IMR-90 (cell line): ENCODE measurements at regions not wholly inside any gene's neighbourhood (a gene's known extent, or its start where the extent isn't known, plus 50 kb on each side); places are given as distances from the start of the nearest gene placed in this dataset.
A peak's percentile ranks its signal among the peaks of the same experiment; 100 is the strongest.

Source experiments
- ATAC-seq: fragments of 200-7000 bp; cut with Tn5 transposase; 2 replicates; pipeline ENCODE4 v1.9.1; 2020; ENCODE audit warnings: low read depth, mild to moderate bottlenecking, moderate library complexity
- BruUV-seq: library from RNA; stranded (reverse); fragments of 400-500 nt; replicated peaks from 2 replicates; lab custom pipeline; 2021; lab: Mats Ljungman, UMichigan
- CTCF ChIA-PET: fragments of 300-600 bp; formaldehyde crosslinking; extraction: SDS; loops from one replicate; lab custom pipeline; 2021; ENCODE audit warnings: antibody characterized with exemption; lab: Yijun Ruan, JAX
- POLR2A ChIA-PET: fragments of 300-600 bp; sonication (Branson Sonifier 250); formaldehyde crosslinking; loops from one replicate; lab custom pipeline; 2022; ENCODE audit warnings: antibody characterized with exemption; ENCODE audit not compliant: unreplicated experiment; lab: Charles Lee
- DNase-seq: peaks from one replicate; pipeline ENCODE4 v3.0.0; 2013
- H2AFZ ChIP-seq: replicated peaks from 2 replicates; pipeline ENCODE3; 2013; ENCODE audit warnings: low read length, mild to moderate bottlenecking; ENCODE audit not compliant: poor library complexity
- H2AK5ac ChIP-seq: 2 replicates; pipeline ENCODE4 v1.6.1; 2013; ENCODE audit warnings: low read depth, low read length, inconsistent platforms
- H2AK9ac ChIP-seq: replicated peaks from 2 replicates; pipeline ENCODE3; 2013; ENCODE audit warnings: mild to moderate bottlenecking, low read depth, low read length, moderate library complexity; ENCODE audit not compliant: poor library complexity
- H2BK120ac ChIP-seq: 2 replicates; pipeline ENCODE4 v1.6.1; 2013; ENCODE audit warnings: low read depth, low read length, inconsistent platforms
- H2BK15ac ChIP-seq: 3 replicates; pipeline ENCODE4 v1.6.1; 2013; ENCODE audit warnings: low read depth, low read length, inconsistent platforms
- H2BK20ac ChIP-seq: 2 replicates; pipeline ENCODE4 v1.6.1; 2013; ENCODE audit warnings: low read depth, mild to moderate bottlenecking, inconsistent platforms, low read length, moderate library complexity
- H2BK5ac ChIP-seq: 2 replicates; pipeline ENCODE4 v1.6.1; 2013; ENCODE audit warnings: mild to moderate bottlenecking, low read depth, low read length, inconsistent platforms; ENCODE audit not compliant: poor library complexity, severe bottlenecking
- H3K14ac ChIP-seq: replicated peaks from 2 replicates; pipeline ENCODE4 v1.6.1; 2013; ENCODE audit warnings: low read depth, low read length, inconsistent platforms
- H3K18ac ChIP-seq: 2 replicates; pipeline ENCODE4 v1.6.1; 2013; ENCODE audit warnings: low read depth, low read length, control low read depth
- H3K23ac ChIP-seq: 2 replicates; pipeline ENCODE4 v1.6.1; 2013; ENCODE audit warnings: low read depth, low read length, inconsistent platforms
- H3K27ac ChIP-seq: 2 replicates; pipeline ENCODE4 v1.5.1; 2013; ENCODE audit warnings: mild to moderate bottlenecking, control low read depth, low read length; ENCODE audit not compliant: insufficient read depth
- H3K27me3 ChIP-seq: 2 replicates; pipeline ENCODE4 v1.6.1; 2013; ENCODE audit warnings: low read length; ENCODE audit not compliant: control insufficient read depth, insufficient read depth
- H3K36me3 ChIP-seq: 2 replicates; pipeline ENCODE4 v1.6.1; 2013; ENCODE audit warnings: low read length, mixed read lengths; ENCODE audit not compliant: control insufficient read depth, insufficient read depth
- H3K4ac ChIP-seq: 2 replicates; pipeline ENCODE4 v1.6.1; 2013; ENCODE audit warnings: low read depth, low read length, inconsistent platforms
- H3K4me1 ChIP-seq: 2 replicates; pipeline ENCODE4 v1.6.1; 2013; ENCODE audit warnings: low read length, mixed read lengths; ENCODE audit not compliant: control insufficient read depth, insufficient read depth
- H3K4me2 ChIP-seq: 2 replicates; pipeline ENCODE4 v1.6.1; 2013; ENCODE audit warnings: low read depth, mild to moderate bottlenecking, control low read depth, low read length, moderate library complexity
- H3K4me3 ChIP-seq: 2 replicates; pipeline ENCODE4 v1.5.1; 2013; ENCODE audit warnings: low read depth, mild to moderate bottlenecking, control low read depth, low read length, moderate library complexity; ENCODE audit not compliant: insufficient read depth
- H3K56ac ChIP-seq: 2 replicates; pipeline ENCODE4 v1.6.1; 2013; ENCODE audit warnings: low read length, inconsistent platforms; ENCODE audit not compliant: insufficient read depth; ENCODE audit errors: extremely low read depth
- H3K79me1 ChIP-seq, 2 experiments: 2 replicates each; pipeline ENCODE4 v1.6.1; 2013; ENCODE audit warnings: low read length in 2 of 2, inconsistent platforms in 1 of 2, low read depth in 1 of 2
- H3K9ac ChIP-seq: 2 replicates; pipeline ENCODE4 v1.6.1; 2013; ENCODE audit warnings: low read depth, low read length, control low read depth
- H3K9me1 ChIP-seq: 2 replicates; pipeline ENCODE4 v1.6.1; 2013; ENCODE audit warnings: low read length, inconsistent platforms; ENCODE audit not compliant: insufficient read depth
- H3K9me3 ChIP-seq: 2 replicates; pipeline ENCODE4 v1.6.1; 2013; ENCODE audit warnings: low read length; ENCODE audit not compliant: control insufficient read depth, insufficient read depth
- H4K20me1 ChIP-seq: 2 replicates; pipeline ENCODE4 v1.6.1; 2013; ENCODE audit warnings: low read length, inconsistent platforms; ENCODE audit not compliant: insufficient read depth
- H4K5ac ChIP-seq: 2 replicates; pipeline ENCODE4 v1.6.1; 2013; ENCODE audit warnings: mild to moderate bottlenecking, low read depth, low read length, control low read depth
- H4K8ac ChIP-seq, 2 experiments: 2 replicates each; pipeline ENCODE4 v1.6.1; 2013; ENCODE audit warnings: low read depth in 2 of 2, low read length in 2 of 2, control low read depth in 1 of 2, inconsistent platforms in 1 of 2
- H4K91ac ChIP-seq: 2 replicates; pipeline ENCODE4 v1.6.1; 2013; ENCODE audit warnings: low read depth, low read length, inconsistent platforms; ENCODE audit not compliant: insufficient read depth
- CHD1 ChIP-seq: IDR thresholded peaks from 2 replicates; pipeline ENCODE4 v1.6.1; 2012; ENCODE audit warnings: low read depth, low read length, improper control_type of control experiment
- FOS ChIP-seq: fragments of 150-350 bp; IDR thresholded peaks from 2 replicates; pipeline ENCODE4 v1.6.1; 2016; ENCODE audit warnings: low read depth, low read length
- MAFK ChIP-seq: IDR thresholded peaks from 2 replicates; pipeline ENCODE4 v1.6.1; 2012; ENCODE audit warnings: low read depth, low read length, improper control_type of control experiment
- MAZ ChIP-seq: IDR thresholded peaks from 2 replicates; pipeline ENCODE4 v1.6.1; 2012; ENCODE audit warnings: low read depth, mild to moderate bottlenecking, low read length, improper control_type of control experiment, moderate library complexity, borderline replicate concordance
- MXI1 ChIP-seq: IDR thresholded peaks from 2 replicates; pipeline ENCODE4 v1.6.1; 2012; ENCODE audit warnings: low read depth, mild to moderate bottlenecking, low read length, moderate library complexity, borderline replicate concordance
- NFE2L2 ChIP-seq: fragments of 150-350 bp; IDR thresholded peaks from 2 replicates; pipeline ENCODE4 v1.6.1; 2016; ENCODE audit warnings: low read depth, mild to moderate bottlenecking, low read length
- RAD21 ChIP-seq: IDR thresholded peaks from 2 replicates; pipeline ENCODE4 v1.6.1; 2012; ENCODE audit warnings: low read length, improper control_type of control experiment
- RCOR1 ChIP-seq: IDR thresholded peaks from 2 replicates; pipeline ENCODE4 v1.6.1; 2012; ENCODE audit warnings: mild to moderate bottlenecking, low read length, improper control_type of control experiment; ENCODE audit not compliant: insufficient replicate concordance
- WGBS, 2 experiments: methylation state at CpG; one replicate each; pipeline versions ENCODE4 v1.1.5 to v1.1.7; 2013; ENCODE audit warnings: missing lambda C conversion rate in 2 of 2; ENCODE audit not compliant: insufficient read length in 1 of 2; ENCODE audit errors: extremely low coverage in 2 of 2; 5-methylcytosine and 5-hydroxymethylcytosine counted together
- dilution Hi-C: fragments of 300-500 bp; cut with HindIII; formaldehyde crosslinking; loops from one replicate; pipeline ENCODE4 v1.14.3; 2018; ENCODE audit warnings: low sequenced_read_pairs; ENCODE audit not compliant: unreplicated experiment
- in situ Hi-C: fragments of 300-500 bp; cut with MboI; formaldehyde crosslinking; loops from 3 replicates; pipeline ENCODE4 v1.14.3; 2019; ENCODE audit warnings: low sequenced_read_pairs, inconsistent platforms, mixed read lengths
- intact Hi-C: fragments of 100-400 bp; cut with micrococcal nuclease; formaldehyde crosslinking; loops from 2 replicates; pipeline ENCODE4 v1.10.0; 2022
- TF ChIP-seq, protein P1 (sequence below): conservative IDR thresholded peaks from 2 replicates; pipeline ENCODE4 v1.5.1; 2012; ENCODE audit warnings: mild to moderate bottlenecking, low read depth, low read length, improper control_type of control experiment
- TF ChIP-seq, protein P2 (sequence below): fragments of 150-350 bp; IDR thresholded peaks from 2 replicates; pipeline ENCODE4 v1.6.1; 2016; ENCODE audit warnings: low read depth, mild to moderate bottlenecking, low read length, moderate library complexity, borderline replicate concordance

DNA sequence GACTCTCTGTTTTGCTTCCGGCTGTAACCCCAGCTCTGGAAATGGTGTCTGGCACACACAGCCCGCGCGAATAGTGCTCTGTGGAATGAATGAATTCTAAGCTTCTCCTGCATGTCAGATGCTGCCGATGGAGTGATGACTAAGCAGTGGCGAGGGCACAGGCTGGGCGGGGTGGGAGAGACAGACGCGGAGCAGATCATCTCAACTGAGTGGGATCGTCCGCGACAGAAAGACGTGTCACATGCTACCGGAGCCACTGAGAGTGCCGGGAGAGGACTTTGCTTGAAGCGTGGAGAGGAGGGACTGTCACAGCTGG is 334.5 kb downstream of the CTTN start:
- no peaks in the 10 kb centered on the region; the same call in 1 of the 2 replicates for H4K20me1 ChIP-seq
- H3K9me3 ChIP-seq = no peaks in the 10 kb centered on the region; the same call in 1 of the 2 replicates
- no peaks in the 10 kb centered on the region for H3K9me1 ChIP-seq
- no peak overlapping the region for H2BK5ac ChIP-seq
- dilution Hi-C loops (no loop called here), in situ Hi-C loops (no loop called here), intact Hi-C loops (no loop called here)
- no peak overlapping the region for H2BK15ac ChIP-seq
- H2AK9ac ChIP-seq = no peak overlapping the region
- no peak overlapping the region for H3K4me3 ChIP-seq
- H3K56ac ChIP-seq = no peak overlapping the region
- no peak overlapping the region for H3K4me2 ChIP-seq
- H2BK120ac ChIP-seq = no peak overlapping the region
- H4K8ac ChIP-seq = no peak overlapping the region
- no peak overlapping the region for H4K91ac ChIP-seq
- DNase-seq (no peak), ATAC-seq (peak; percentile 72)
- no peak overlapping the region for H3K14ac ChIP-seq
- no peak overlapping the region for H2BK20ac ChIP-seq
- no peak overlapping the region for H2AK5ac ChIP-seq
- ChIA-PET POLR2A (no interaction called here), CTCF (no interaction called here)
- WGBS, 2 experiments = 56% methylated on average over 12 of the region's 16 CpGs; no CpG with 5 or more reads in 1 of the 2 experiments
- no peaks in the 10 kb centered on the region for H3K4me1 ChIP-seq
- no peaks in the 10 kb centered on the region; the same call in 1 of the 2 replicates for H3K27me3 ChIP-seq
- H3K23ac ChIP-seq = no peak overlapping the region
- H3K36me3 ChIP-seq = no peaks in the 10 kb centered on the region
- H4K5ac ChIP-seq = no peak overlapping the region
- no peak overlapping the region for H3K9ac ChIP-seq
- H3K79me1 ChIP-seq = no peaks in the 10 kb centered on the region
- H3K18ac ChIP-seq = no peak overlapping the region
- no peak overlapping the region for H2AFZ ChIP-seq
- H3K4ac ChIP-seq = no peak overlapping the region
- H3K27ac ChIP-seq = no peak overlapping the region
- no TSS peak for BruUV-seq
- TF ChIP-seq RAD21 = no peak
- no peak for TF ChIP-seq NFE2L2
- no peak for TF ChIP-seq CHD1
- TF ChIP-seq, protein P1, sequence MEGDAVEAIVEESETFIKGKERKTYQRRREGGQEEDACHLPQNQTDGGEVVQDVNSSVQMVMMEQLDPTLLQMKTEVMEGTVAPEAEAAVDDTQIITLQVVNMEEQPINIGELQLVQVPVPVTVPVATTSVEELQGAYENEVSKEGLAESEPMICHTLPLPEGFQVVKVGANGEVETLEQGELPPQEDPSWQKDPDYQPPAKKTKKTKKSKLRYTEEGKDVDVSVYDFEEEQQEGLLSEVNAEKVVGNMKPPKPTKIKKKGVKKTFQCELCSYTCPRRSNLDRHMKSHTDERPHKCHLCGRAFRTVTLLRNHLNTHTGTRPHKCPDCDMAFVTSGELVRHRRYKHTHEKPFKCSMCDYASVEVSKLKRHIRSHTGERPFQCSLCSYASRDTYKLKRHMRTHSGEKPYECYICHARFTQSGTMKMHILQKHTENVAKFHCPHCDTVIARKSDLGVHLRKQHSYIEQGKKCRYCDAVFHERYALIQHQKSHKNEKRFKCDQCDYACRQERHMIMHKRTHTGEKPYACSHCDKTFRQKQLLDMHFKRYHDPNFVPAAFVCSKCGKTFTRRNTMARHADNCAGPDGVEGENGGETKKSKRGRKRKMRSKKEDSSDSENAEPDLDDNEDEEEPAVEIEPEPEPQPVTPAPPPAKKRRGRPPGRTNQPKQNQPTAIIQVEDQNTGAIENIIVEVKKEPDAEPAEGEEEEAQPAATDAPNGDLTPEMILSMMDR = no peak
- TF ChIP-seq RCOR1 = no peak
- no peak for TF ChIP-seq MXI1
- TF ChIP-seq, protein P2, sequence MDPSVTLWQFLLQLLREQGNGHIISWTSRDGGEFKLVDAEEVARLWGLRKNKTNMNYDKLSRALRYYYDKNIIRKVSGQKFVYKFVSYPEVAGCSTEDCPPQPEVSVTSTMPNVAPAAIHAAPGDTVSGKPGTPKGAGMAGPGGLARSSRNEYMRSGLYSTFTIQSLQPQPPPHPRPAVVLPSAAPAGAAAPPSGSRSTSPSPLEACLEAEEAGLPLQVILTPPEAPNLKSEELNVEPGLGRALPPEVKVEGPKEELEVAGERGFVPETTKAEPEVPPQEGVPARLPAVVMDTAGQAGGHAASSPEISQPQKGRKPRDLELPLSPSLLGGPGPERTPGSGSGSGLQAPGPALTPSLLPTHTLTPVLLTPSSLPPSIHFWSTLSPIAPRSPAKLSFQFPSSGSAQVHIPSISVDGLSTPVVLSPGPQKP = no peak
- TF ChIP-seq MAFK = no peak
- no peak for TF ChIP-seq MAZ
- no peak for TF ChIP-seq FOS
